WTC11 (cell line): ENCODE measurements at regions not wholly inside any gene's neighbourhood (a gene's known extent, or its start where the extent isn't known, plus 50 kb on each side); places are given as distances from the start of the nearest gene placed in this dataset.

Experiments
- ATAC-seq: fragments of 200-7000 bp; cut with Tn5 transposase; 2 replicates; pipeline ENCODE4 v1.10.0; 2021; ENCODE audit warnings: mild to moderate bottlenecking, moderate library complexity
- CTCF ChIA-PET: fragments of 300-600 bp; sonication (Branson Sonifier 250); formaldehyde crosslinking; loops from one replicate; lab custom pipeline; 2021; ENCODE audit warnings: antibody characterized with exemption; lab: Charles Lee
- POLR2A ChIA-PET: fragments of 350-600 bp; sonication (Branson Sonifier 250); formaldehyde crosslinking; loops from one replicate; lab custom pipeline; 2021; ENCODE audit warnings: antibody characterized with exemption; lab: Charles Lee
- DNase-seq: peaks from one replicate; pipeline ENCODE4 v3.0.0; 2021; ENCODE audit warnings: low spot score
- H3K27ac Mint-ChIP-seq: 2 replicates; pipeline ENCODE4 v1.8.0; 2021; ENCODE audit warnings: mixed read lengths
- H3K27me3 Mint-ChIP-seq: 2 replicates; pipeline ENCODE4 v1.8.0; 2021; ENCODE audit warnings: low read depth, mild to moderate bottlenecking, moderate library complexity, mixed read lengths
- H3K36me3 Mint-ChIP-seq: 2 replicates; pipeline ENCODE4 v1.8.0; 2021; ENCODE audit warnings: mixed read lengths
- H3K4me1 Mint-ChIP-seq: 2 replicates; pipeline ENCODE4 v1.8.0; 2022; ENCODE audit warnings: mixed read lengths
- H3K4me3 Mint-ChIP-seq: 2 replicates; pipeline ENCODE4 v1.8.0; 2021; ENCODE audit warnings: mild to moderate bottlenecking, moderate library complexity, mixed read lengths
- H3K9me3 Mint-ChIP-seq: 2 replicates; pipeline ENCODE4 v1.8.0; 2021; ENCODE audit warnings: mixed read lengths
- EMX1 ChIP-seq: fragments of 250-450 bp; sonication (Bioruptor Pico); IDR thresholded peaks from 2 replicates; pipeline ENCODE4 v1.8.0; 2021; ENCODE audit warnings: mild to moderate bottlenecking
- ESRRA ChIP-seq: sonication (generic); formaldehyde crosslinking; IDR thresholded peaks from 2 replicates; pipeline ENCODE4 v1.8.1; 2022; ENCODE audit warnings: mild to moderate bottlenecking, missing genetic modification reagents, borderline replicate concordance
- ETV6 ChIP-seq: sonication (generic); formaldehyde crosslinking; IDR thresholded peaks from 2 replicates; pipeline ENCODE4 v1.8.1; 2022; ENCODE audit warnings: mild to moderate bottlenecking, missing genetic modification reagents
- FOXJ3 ChIP-seq: sonication (generic); formaldehyde crosslinking; IDR thresholded peaks from 2 replicates; pipeline ENCODE4 v1.9.0; 2021; ENCODE audit warnings: missing genetic modification reagents, mild to moderate bottlenecking, borderline replicate concordance
- GRHL2 ChIP-seq: fragments of 250-450 bp; sonication (Bioruptor Pico); IDR thresholded peaks from 2 replicates; pipeline ENCODE4 v1.8.0; 2022; ENCODE audit warnings: mild to moderate bottlenecking, moderate library complexity; ENCODE audit not compliant: insufficient replicate concordance, severe bottlenecking
- HMGA2 ChIP-seq: fragments of 250-450 bp; sonication (Bioruptor Pico); IDR thresholded peaks from 2 replicates; pipeline ENCODE4 v1.4.0; 2021; ENCODE audit warnings: mild to moderate bottlenecking, moderate library complexity
- MXD4 ChIP-seq: fragments of 250-450 bp; sonication (Bioruptor Pico); IDR thresholded peaks from 2 replicates; pipeline ENCODE4 v1.8.0; 2021; ENCODE audit warnings: mild to moderate bottlenecking, moderate library complexity, borderline replicate concordance
- MYBL2 ChIP-seq: sonication (generic); formaldehyde crosslinking; IDR thresholded peaks from 2 replicates; pipeline ENCODE4 v1.8.1; 2023; ENCODE audit warnings: mild to moderate bottlenecking, moderate library complexity, missing genetic modification reagents
- NR3C1 ChIP-seq: sonication (generic); formaldehyde crosslinking; conservative IDR thresholded peaks from 2 replicates; pipeline ENCODE4 v1.8.1; 2023; ENCODE audit warnings: low read depth, mild to moderate bottlenecking, missing genetic modification reagents
- TEAD1 ChIP-seq: sonication (generic); formaldehyde crosslinking; IDR thresholded peaks from 2 replicates; pipeline ENCODE4 v1.8.0; 2022; ENCODE audit warnings: mild to moderate bottlenecking, missing genetic modification reagents
- ZNF317 ChIP-seq: sonication (generic); formaldehyde crosslinking; IDR thresholded peaks from 2 replicates; pipeline ENCODE4 v1.8.1; 2023; ENCODE audit warnings: low read depth, mild to moderate bottlenecking, moderate library complexity, missing genetic modification reagents, borderline replicate concordance
- ZNF671 ChIP-seq: fragments of 250-450 bp; sonication (Bioruptor Pico); IDR thresholded peaks from 2 replicates; pipeline ENCODE4 v1.8.0; 2021; ENCODE audit warnings: mild to moderate bottlenecking
- TF ChIP-seq, protein P1 (sequence below): fragments of 250-450 bp; sonication (Bioruptor Pico); IDR thresholded peaks from 2 replicates; pipeline ENCODE4 v1.8.0; 2021; ENCODE audit warnings: mild to moderate bottlenecking
- TF ChIP-seq, protein P2 (sequence below): sonication (generic); formaldehyde crosslinking; IDR thresholded peaks from 2 replicates; pipeline ENCODE4 v1.8.0; 2022; ENCODE audit warnings: mild to moderate bottlenecking, missing genetic modification reagents
- TF ChIP-seq, protein P3 (sequence below): sonication (generic); formaldehyde crosslinking; IDR thresholded peaks from 2 replicates; pipeline ENCODE4 v1.8.0; 2023; ENCODE audit warnings: missing genetic modification reagents
- TF ChIP-seq, protein P4 (sequence below): sonication (generic); formaldehyde crosslinking; conservative IDR thresholded peaks from 2 replicates; pipeline ENCODE4 v1.8.1; 2023; ENCODE audit warnings: mild to moderate bottlenecking, low read depth, missing genetic modification reagents, moderate library complexity
- TF ChIP-seq, protein P5 (sequence below): sonication (generic); formaldehyde crosslinking; IDR thresholded peaks from 2 replicates; pipeline ENCODE4 v1.8.0; 2022; ENCODE audit warnings: missing genetic modification reagents

DNA sequence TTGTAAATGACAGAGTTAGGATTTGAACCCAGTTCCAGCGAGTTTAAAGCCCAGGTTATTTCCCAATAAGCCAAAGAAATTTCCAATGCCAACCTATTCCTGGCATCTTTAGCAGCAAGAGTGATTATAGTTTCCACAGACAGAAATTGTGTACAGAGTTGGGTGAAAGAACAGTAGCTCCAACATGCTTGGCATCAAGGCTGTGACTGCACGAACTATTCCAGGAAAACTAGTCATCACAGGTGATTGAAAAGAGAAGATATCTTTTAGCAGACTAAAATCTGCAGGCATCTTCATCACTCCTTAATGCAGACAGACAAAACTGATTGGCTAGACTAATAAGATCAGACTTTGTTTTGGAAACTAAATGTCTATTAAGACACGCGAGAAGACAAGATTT is 262.7 kb upstream of the PLEKHG7 start:
- no peak for DNase-seq
- H3K36me3 Mint-ChIP-seq: peaks cover 7% of the 10 kb centered on the region
- peaks cover 8% of the 10 kb centered on the region for H3K4me1 Mint-ChIP-seq
- peaks cover 33% of the 10 kb centered on the region for H3K9me3 Mint-ChIP-seq
- ChIA-PET POLR2A (no interaction called here), CTCF (no interaction called here)
- H3K27me3 Mint-ChIP-seq: no peaks in the 10 kb centered on the region; the same call in 1 of the 2 replicates
- ATAC-seq: no peak
- no peak for TF ChIP-seq TEAD1 (CRISPR knock-in tag)
- no peak overlapping the region for H3K4me3 Mint-ChIP-seq
- H3K27ac Mint-ChIP-seq: no peak overlapping the region

DNA sequence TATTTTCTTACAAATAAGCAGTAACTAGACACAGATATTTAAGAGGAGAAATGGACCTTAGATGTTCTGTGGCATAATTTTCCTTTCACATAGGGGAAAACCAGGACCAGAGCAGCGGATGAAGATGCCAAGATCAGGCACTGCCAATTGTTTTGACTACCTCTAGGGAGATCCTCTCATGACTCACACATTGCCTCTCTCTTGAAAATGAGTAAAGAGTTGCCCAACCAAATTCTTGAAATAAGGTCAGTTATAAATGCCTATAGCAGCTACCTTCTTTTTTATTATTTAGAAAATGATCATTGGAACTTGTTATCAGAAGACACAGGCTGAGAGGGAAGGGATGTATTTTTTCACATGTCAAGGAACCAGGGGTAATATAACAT is 263.4 kb upstream of the PLEKHG7 start:
- POLR2A ChIA-PET: no interaction called here
- CTCF ChIA-PET: no interaction called here
- peaks cover 36% of the 10 kb centered on the region for H3K9me3 Mint-ChIP-seq
- H3K36me3 Mint-ChIP-seq: peaks cover 7% of the 10 kb centered on the region
- H3K4me1 Mint-ChIP-seq: peaks cover 8% of the 10 kb centered on the region
- no peaks in the 10 kb centered on the region; the same call in 1 of the 2 replicates for H3K27me3 Mint-ChIP-seq
- TF ChIP-seq, protein P1, sequence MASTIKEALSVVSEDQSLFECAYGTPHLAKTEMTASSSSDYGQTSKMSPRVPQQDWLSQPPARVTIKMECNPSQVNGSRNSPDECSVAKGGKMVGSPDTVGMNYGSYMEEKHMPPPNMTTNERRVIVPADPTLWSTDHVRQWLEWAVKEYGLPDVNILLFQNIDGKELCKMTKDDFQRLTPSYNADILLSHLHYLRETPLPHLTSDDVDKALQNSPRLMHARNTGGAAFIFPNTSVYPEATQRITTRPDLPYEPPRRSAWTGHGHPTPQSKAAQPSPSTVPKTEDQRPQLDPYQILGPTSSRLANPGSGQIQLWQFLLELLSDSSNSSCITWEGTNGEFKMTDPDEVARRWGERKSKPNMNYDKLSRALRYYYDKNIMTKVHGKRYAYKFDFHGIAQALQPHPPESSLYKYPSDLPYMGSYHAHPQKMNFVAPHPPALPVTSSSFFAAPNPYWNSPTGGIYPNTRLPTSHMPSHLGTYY (CRISPR knock-in tag): no peak
- TF ChIP-seq NR3C1 (CRISPR knock-in tag): no peak
- TF ChIP-seq, all 79 proteins: peak for 0
- Mint-ChIP-seq H3K27ac (no peak overlapping the region), H3K4me3 (no peak overlapping the region)
- no peak for ATAC-seq
- DNase-seq: no peak

DNA sequence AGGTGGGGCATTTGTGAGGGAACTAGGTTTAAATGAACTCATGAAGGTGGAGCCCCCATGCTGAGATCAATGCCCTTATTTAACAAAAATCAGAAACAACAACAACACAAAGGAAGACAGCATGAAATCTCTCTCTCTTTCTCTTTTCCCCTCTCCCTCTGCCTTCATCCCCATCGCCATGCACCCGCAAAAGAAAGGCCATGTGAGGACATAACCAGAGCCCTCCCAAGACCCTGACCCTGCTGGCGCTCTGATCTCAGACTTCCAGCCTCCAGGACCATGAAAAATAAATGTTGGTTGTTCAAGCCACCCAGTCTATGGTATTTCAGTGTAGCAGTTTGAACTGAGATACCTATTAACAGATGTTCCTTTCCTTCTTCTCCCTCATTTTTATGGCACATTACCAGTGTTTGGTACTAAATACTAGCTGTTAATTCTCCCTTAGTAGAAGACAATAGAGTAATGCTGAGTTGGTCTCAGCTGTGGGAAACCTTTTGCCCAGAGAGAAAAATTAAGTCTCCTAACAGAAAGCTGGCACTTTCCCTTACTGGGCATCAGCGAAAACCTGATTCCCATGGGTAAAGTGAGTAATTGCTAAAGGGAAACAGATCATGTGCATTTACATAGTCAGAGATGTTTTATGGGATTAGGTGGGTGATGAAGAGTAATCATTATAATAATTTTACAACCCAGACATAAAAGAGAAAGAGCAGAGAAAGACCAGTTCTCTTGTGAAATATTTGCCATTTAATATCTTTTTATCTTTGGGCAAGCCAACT is 264.0 kb upstream of the PLEKHG7 start:
- peaks cover 8% of the 10 kb centered on the region for H3K4me1 Mint-ChIP-seq
- H3K36me3 Mint-ChIP-seq: peaks cover 7% of the 10 kb centered on the region
- H3K9me3 Mint-ChIP-seq: peaks cover 36% of the 10 kb centered on the region
- H3K27me3 Mint-ChIP-seq: no peaks in the 10 kb centered on the region; the same call in 1 of the 2 replicates
- DNase-seq: no peak
- TF ChIP-seq ZNF317: no peak
- TF ChIP-seq, protein P2, sequence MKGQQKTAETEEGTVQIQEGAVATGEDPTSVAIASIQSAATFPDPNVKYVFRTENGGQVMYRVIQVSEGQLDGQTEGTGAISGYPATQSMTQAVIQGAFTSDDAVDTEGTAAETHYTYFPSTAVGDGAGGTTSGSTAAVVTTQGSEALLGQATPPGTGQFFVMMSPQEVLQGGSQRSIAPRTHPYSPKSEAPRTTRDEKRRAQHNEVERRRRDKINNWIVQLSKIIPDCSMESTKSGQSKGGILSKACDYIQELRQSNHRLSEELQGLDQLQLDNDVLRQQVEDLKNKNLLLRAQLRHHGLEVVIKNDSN (CRISPR knock-in tag): no peak
- no peak for TF ChIP-seq GRHL2 (CRISPR knock-in tag)
- no peak overlapping the region for H3K4me3 Mint-ChIP-seq
- ATAC-seq: no peak
- ChIA-PET POLR2A (no interaction called here), CTCF (no interaction called here)
- no peak overlapping the region for H3K27ac Mint-ChIP-seq

DNA sequence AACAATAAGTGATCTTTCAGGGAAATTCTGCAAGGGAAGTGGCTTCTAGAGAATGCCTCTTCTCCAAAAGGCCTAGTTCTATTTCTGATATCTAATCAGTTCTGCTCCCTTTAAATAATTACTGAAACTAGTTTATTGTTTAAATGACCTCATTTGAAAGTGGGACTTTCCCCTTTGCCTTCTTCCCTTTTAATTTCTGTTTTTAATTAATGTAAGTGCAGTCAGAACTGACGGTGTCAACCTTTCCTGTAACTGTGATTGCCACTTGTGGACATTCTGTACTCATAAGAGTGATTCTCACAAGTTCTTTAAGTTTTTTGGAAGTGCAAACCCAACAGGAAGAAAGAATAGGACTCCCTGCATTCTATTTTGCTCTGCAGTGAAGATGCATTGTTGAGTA is 265.3 kb upstream of the PLEKHG7 start:
- DNase-seq (no peak), ATAC-seq (no peak)
- Mint-ChIP-seq H3K4me3 (no peak overlapping the region), H3K36me3 (no peaks in the 10 kb centered on the region), H3K27me3 (no peaks in the 10 kb centered on the region; the same call in 1 of the 2 replicates), H3K4me1 (peaks cover 8% of the 10 kb centered on the region), H3K9me3 (peaks cover 24% of the 10 kb centered on the region), H3K27ac (no peak overlapping the region)
- ChIA-PET CTCF (no interaction called here), POLR2A (no interaction called here)
- TF ChIP-seq ETV6 (CRISPR knock-in tag) (no peak), ZNF671 (no peak), MYBL2 (no peak), HMGA2 (CRISPR knock-in tag) (no peak), EMX1 (no peak), ESRRA (CRISPR knock-in tag) (no peak), MXD4 (no peak), FOXJ3 (CRISPR knock-in tag) (no peak), NR3C1 (CRISPR knock-in tag) (no peak)
- TF ChIP-seq, protein P3, sequence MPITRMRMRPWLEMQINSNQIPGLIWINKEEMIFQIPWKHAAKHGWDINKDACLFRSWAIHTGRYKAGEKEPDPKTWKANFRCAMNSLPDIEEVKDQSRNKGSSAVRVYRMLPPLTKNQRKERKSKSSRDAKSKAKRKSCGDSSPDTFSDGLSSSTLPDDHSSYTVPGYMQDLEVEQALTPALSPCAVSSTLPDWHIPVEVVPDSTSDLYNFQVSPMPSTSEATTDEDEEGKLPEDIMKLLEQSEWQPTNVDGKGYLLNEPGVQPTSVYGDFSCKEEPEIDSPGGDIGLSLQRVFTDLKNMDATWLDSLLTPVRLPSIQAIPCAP (CRISPR knock-in tag): no peak
- TF ChIP-seq, protein P4, sequence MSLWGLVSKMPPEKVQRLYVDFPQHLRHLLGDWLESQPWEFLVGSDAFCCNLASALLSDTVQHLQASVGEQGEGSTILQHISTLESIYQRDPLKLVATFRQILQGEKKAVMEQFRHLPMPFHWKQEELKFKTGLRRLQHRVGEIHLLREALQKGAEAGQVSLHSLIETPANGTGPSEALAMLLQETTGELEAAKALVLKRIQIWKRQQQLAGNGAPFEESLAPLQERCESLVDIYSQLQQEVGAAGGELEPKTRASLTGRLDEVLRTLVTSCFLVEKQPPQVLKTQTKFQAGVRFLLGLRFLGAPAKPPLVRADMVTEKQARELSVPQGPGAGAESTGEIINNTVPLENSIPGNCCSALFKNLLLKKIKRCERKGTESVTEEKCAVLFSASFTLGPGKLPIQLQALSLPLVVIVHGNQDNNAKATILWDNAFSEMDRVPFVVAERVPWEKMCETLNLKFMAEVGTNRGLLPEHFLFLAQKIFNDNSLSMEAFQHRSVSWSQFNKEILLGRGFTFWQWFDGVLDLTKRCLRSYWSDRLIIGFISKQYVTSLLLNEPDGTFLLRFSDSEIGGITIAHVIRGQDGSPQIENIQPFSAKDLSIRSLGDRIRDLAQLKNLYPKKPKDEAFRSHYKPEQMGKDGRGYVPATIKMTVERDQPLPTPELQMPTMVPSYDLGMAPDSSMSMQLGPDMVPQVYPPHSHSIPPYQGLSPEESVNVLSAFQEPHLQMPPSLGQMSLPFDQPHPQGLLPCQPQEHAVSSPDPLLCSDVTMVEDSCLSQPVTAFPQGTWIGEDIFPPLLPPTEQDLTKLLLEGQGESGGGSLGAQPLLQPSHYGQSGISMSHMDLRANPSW (CRISPR knock-in tag): no peak
- TF ChIP-seq, protein P2 (CRISPR knock-in tag): no peak
- TF ChIP-seq, protein P5, sequence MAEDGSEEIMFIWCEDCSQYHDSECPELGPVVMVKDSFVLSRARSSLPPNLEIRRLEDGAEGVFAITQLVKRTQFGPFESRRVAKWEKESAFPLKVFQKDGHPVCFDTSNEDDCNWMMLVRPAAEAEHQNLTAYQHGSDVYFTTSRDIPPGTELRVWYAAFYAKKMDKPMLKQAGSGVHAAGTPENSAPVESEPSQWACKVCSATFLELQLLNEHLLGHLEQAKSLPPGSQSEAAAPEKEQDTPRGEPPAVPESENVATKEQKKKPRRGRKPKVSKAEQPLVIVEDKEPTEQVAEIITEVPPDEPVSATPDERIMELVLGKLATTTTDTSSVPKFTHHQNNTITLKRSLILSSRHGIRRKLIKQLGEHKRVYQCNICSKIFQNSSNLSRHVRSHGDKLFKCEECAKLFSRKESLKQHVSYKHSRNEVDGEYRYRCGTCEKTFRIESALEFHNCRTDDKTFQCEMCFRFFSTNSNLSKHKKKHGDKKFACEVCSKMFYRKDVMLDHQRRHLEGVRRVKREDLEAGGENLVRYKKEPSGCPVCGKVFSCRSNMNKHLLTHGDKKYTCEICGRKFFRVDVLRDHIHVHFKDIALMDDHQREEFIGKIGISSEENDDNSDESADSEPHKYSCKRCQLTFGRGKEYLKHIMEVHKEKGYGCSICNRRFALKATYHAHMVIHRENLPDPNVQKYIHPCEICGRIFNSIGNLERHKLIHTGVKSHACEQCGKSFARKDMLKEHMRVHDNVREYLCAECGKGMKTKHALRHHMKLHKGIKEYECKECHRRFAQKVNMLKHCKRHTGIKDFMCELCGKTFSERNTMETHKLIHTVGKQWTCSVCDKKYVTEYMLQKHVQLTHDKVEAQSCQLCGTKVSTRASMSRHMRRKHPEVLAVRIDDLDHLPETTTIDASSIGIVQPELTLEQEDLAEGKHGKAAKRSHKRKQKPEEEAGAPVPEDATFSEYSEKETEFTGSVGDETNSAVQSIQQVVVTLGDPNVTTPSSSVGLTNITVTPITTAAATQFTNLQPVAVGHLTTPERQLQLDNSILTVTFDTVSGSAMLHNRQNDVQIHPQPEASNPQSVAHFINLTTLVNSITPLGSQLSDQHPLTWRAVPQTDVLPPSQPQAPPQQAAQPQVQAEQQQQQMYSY (CRISPR knock-in tag): no peak
